CD4-positive, alpha-beta T cell treated with Interleukin-6 at 100 ng/mL for 8 hours (primary cell): ENCODE measurements at regions not wholly inside any gene's neighbourhood (a gene's known extent, or its start where the extent isn't known, plus 50 kb on each side); places are given as distances from the start of the nearest gene placed in this dataset.

ENCODE experiments used
- DNase-seq: peaks from one replicate; pipeline ENCODE4 v3.0.0-alpha.2; 2020; ENCODE audit warnings: mixed read lengths, low spot score

- DNase-seq: no peak
These were observed 969.2 kb upstream of the SLC35B3 start for GRCh38 chr6:9404351-9405146.

- DNase-seq: no peak
These were observed 968.4 kb upstream of the SLC35B3 start for GRCh38 chr6:9403736-9404135.

GRCh38 chr6:9401960-9402359, 966.6 kb upstream of the SLC35B3 start:
- DNase-seq: no peak

DNA sequence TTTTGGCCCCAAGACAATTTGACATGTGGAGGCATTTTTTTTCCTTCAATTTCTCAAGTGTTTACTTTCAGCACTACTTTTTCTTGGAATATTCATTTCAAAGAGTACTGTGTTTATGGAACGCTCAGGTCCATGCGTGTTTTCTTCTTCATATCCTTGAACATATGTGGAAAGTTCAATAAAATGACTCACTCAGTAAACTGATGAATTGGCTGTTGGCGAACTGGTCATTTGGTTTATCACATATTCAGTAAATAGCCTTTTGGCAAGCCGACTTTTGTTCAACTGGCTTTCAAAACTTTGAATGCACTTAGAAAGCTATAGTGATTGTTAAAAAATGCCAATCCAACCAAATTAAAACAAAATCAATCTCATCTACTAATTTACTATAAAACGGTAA, 964.6 kb upstream of the SLC35B3 start:
- DNase-seq: no peak

GRCh38 chr6:9398767-9399373, 963.5 kb upstream of the SLC35B3 start:
- DNase-seq: no peak

- DNase-seq: no peak
These were observed 962.9 kb upstream of the SLC35B3 start for GRCh38 chr6:9398071-9398766.

DNA sequence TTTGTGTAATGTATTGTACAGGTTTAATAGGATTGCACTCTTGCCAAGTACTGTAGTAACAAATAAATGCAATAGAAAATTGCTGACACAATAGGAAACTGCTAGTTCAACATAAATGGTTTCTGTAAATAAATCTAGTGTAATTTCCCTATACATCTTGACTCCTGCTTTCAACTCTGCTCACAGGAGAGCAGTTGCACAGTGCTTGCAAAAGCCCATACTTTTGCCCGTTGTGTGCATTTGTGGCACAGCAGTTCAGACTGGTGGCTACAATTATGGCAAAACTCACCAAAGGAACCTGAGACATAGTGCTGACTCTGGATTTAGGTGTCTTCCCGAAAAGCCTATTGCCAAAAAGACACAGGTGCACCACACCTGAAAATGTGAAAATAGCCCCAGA, 953.3 kb upstream of the SLC35B3 start:
- no peak for DNase-seq

GRCh38 chr6:9380568-9380967, 945.2 kb upstream of the SLC35B3 start:
- DNase-seq: no peak

- DNase-seq: no peak
These were observed 938.0 kb upstream of the SLC35B3 start for GRCh38 chr6:9373308-9373707.

DNA sequence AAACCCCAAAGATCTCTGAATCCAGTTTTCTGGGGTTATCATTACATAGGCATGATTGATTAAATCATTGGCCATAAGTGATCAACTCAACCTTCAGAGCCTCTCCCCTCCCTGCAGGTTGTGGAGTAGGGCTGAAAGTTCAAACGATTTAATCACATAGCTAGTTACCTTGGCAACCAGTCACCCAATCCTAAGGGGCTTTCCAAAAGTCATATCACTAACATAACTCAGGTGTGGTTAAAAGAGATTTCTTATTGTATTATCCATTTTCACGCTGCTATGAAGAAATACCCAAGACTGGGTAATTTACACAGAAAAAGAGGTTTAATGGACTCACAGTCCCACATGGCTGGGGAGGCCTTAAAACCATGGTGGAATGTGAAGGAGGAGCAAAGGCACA, 935.1 kb upstream of the SLC35B3 start:
- DNase-seq: no peak

DNA sequence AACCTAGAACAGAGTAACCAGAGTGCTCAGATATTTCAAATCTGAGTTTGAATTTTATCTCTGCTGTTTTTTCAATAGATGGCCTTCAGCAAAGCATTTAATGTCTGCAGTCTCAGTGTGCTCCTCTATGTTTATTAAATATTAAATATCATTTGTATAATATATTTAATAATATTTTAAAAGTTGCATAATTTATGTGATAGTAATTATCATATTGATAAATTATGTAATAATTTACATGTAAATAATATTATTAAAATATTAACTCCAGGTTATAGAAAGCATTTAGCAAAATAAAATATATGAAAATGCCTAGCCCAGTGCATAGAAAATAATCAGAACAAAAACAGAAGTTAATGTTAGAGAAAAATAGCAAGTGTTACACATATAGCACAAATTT, 930.0 kb upstream of the SLC35B3 start:
- DNase-seq: no peak

- no peak for DNase-seq
These were observed 926.4 kb upstream of the SLC35B3 start for GRCh38 chr6:9361749-9362148.

- no peak for DNase-seq
These were observed 925.5 kb upstream of the SLC35B3 start for GRCh38 chr6:9360881-9361280.

- no peak for DNase-seq
These were observed 912.3 kb upstream of the SLC35B3 start for GRCh38 chr6:9347608-9348007.

- DNase-seq: no peak
These were observed 911.6 kb upstream of the SLC35B3 start for GRCh38 chr6:9346923-9347322.

- DNase-seq: no peak
These were observed 900.1 kb upstream of the SLC35B3 start for GRCh38 chr6:9335431-9335830.

DNA sequence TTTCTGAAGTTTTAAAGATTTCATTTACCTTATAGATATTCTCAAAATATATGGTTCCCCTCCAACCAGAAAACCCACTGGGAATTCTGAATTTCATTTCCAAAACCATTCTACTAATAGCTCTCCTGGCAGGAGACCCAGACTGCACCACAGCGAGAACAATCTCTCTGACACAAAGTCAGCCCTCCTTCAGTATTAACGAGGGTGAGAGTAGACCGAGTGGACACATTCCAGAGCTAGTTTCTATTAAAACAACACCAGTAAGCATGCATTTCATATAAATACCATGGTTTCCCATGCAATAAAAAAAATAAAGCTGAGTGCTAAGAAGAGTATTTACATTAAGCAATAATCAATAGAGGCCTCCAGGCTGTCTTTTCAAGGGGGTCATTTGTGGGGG, 899.6 kb upstream of the SLC35B3 start:
- DNase-seq: no peak

GRCh38 chr6:9332241-9332780, 897.0 kb upstream of the SLC35B3 start:
- no peak for DNase-seq

DNA sequence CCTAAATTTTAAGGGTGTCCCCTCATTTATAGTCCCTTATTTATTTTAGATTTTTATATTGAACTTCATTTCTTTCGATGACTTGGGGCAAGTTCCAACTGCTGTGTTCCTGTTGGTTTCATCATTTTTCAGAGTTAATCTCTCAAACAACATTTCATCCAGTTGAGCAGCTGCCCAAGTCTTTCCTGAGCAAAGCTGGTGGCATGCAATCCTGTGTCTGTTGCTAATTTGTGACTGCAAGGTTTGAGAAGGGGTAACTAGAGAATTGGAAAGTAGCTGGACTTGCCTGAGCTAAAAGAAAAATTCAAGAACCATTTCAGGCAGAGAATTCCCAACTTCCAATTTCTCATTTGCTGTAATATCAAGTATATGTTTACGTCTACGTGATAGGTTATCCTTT, 881.5 kb upstream of the SLC35B3 start:
- no peak for DNase-seq

GRCh38 chr6:9315966-9316650, 880.8 kb upstream of the SLC35B3 start:
- DNase-seq: no peak

GRCh38 chr6:9308284-9308683, 872.9 kb upstream of the SLC35B3 start:
- DNase-seq: no peak

DNA sequence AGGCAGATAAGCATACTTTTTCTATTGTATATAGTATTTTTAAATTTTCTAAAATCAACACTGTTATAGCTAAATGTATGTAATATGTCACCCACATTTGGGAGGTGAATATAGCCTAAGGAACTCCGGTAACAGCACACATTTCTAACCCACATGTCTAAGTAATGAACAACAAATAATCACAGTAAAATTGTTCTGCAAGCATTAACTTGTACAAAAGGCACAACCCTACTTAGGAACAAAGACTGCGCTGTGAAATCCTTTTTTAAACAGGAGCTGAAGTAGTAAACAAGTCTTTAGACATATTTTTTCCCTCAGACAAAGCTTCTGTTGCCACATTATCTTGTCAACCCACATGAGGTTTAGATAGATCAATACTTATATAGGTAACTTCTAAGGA, 872.4 kb upstream of the SLC35B3 start:
- no peak for DNase-seq
